ENCODE measurements at regions not wholly inside any gene's neighbourhood (a gene's known extent, or its start where the extent isn't known, plus 50 kb on each side); places are given as distances from the start of the nearest gene placed in this dataset.

DNA sequence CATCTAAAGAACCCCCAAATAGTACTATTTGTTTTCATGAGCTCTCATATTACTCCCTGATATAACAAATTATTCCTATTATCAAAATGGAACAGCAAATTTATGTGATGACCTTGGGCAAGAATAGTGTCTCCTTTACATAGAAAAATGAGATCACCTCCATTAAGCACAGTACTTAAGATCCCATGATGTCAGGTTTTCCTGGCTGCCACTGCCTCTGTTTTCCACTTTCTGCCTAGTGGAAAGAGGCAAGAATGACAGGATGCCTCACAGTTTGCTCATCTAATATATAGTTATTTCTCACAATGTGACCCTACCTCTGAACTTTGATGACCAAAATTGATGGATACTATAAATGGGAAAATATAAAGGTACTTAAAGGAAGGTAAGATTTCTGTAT is 260.1 kb upstream of the SGK1 start:
- H2BK20ac ChIP-seq (ENCODE audit: low read length): no peak overlapping the region
- H3K36me3 ChIP-seq (ENCODE audit: control insufficient read depth in 2 of 4, insufficient read depth in 4 of 4, low read length in 3 of 4): no peaks in the 10 kb centered on the region
- H3K56ac ChIP-seq (replicated peaks; ENCODE audit: insufficient read length, low read depth, low read length): no peak overlapping the region
- H3K4me3 ChIP-seq (ENCODE audit: extremely low read depth in 1 of 4, insufficient read depth in 2 of 4, low read depth in 3 of 4, low read length in 4 of 4): no peak overlapping the region
- H2AFZ ChIP-seq (ENCODE audit: low read length): no peak overlapping the region
- no peaks in the 10 kb centered on the region for H3K79me2 ChIP-seq (ENCODE audit: control insufficient read depth in 1 of 2, insufficient read depth in 2 of 2, low read length in 2 of 2)
- H3K27ac ChIP-seq (ENCODE audit: low read depth, low read length): no peak overlapping the region
- H3K14ac ChIP-seq (ENCODE audit: insufficient read length): no peak overlapping the region
- H3K23me2 ChIP-seq (ENCODE audit: low read depth, low read length): no peaks in the 10 kb centered on the region; the same call in 1 of the 2 replicates
- no peak overlapping the region for H4K91ac ChIP-seq (replicated peaks; ENCODE audit: insufficient read length, low read length)
- H2AK5ac ChIP-seq (ENCODE audit: low read depth, low read length): no peak overlapping the region
- H3K9ac ChIP-seq (replicated peaks in 1 of 4; ENCODE audit: extremely low read depth in 1 of 4, low read depth in 3 of 4, low read length in 3 of 4): no peak overlapping the region
- no peak overlapping the region for H3K18ac ChIP-seq (ENCODE audit: extremely low read depth, low read length)
- no peak overlapping the region for H2BK5ac ChIP-seq (ENCODE audit: low read depth, low read length)
- DNase-seq (ENCODE audit: low read depth in 1 of 2, low spot score in 2 of 2) (no peak), FAIRE-seq (no peak)
- no peaks in the 10 kb centered on the region for H3K9me3 ChIP-seq (ENCODE audit: insufficient read depth in 2 of 2, low read depth in 1 of 2, low read length in 1 of 2)
- no peak overlapping the region for H2BK12ac ChIP-seq (ENCODE audit: low read depth, low read length)
- no peak overlapping the region for H2BK15ac ChIP-seq (ENCODE audit: low read length)
- no peaks in the 10 kb centered on the region for H3K4me1 ChIP-seq (replicated peaks in 1 of 4; ENCODE audit: control insufficient read depth in 3 of 4, insufficient read depth in 4 of 4, low read length in 3 of 4)
- H4K20me1 ChIP-seq (replicated peaks in 1 of 2; ENCODE audit: control insufficient read depth in 1 of 2, insufficient read depth in 2 of 2, low read length in 2 of 2): no peaks in the 10 kb centered on the region
- H4K5ac ChIP-seq (ENCODE audit: insufficient read length, low read depth, low read length): no peak overlapping the region
- no peak overlapping the region for H2BK120ac ChIP-seq (replicated peaks; ENCODE audit: low read depth, low read length)
- H3K23ac ChIP-seq (ENCODE audit: insufficient read length): no peak overlapping the region
- no peaks in the 10 kb centered on the region for H3K27me3 ChIP-seq (replicated peaks in 1 of 4; ENCODE audit: control insufficient read depth in 3 of 4, extremely low read depth in 1 of 4, insufficient read depth in 3 of 4, low read length in 3 of 4)
- no peak overlapping the region for H3K4ac ChIP-seq (replicated peaks; ENCODE audit: insufficient read length, low read depth, low read length)
- ChIA-PET CTCF (ENCODE audit: partially characterized antibody) (interaction anchor here (0.6 to 1.1 kb wide), 7 partner anchors 15 to 755 kb away, joined by 3 to 5 read pairs (median 3); no protein-coding TSS in a partner anchor), POLR2A (ENCODE audit: partially characterized antibody) (no interaction called here)
- H3K79me1 ChIP-seq (ENCODE audit: low read depth, low read length): no peaks in the 10 kb centered on the region
- H4K8ac ChIP-seq (ENCODE audit: extremely low read depth, insufficient read depth, low read length): no peak overlapping the region
- H3K4me2 ChIP-seq (ENCODE audit: insufficient read depth in 1 of 2, low read depth in 2 of 2, low read length in 2 of 2): no peak overlapping the region
- TF ChIP-seq CEBPB (IDR thresholded peaks at IDR 0.05; ENCODE audit: low read depth, low read length) (no peak), TEAD4 (IDR thresholded peaks at IDR 0.05; ENCODE audit: low read depth, low read length) (no peak), BRCA1 (IDR thresholded peaks at IDR 0.05; ENCODE audit: low read depth, low read length) (no peak), CHD2 (IDR thresholded peaks at IDR 0.05; ENCODE audit: low read length) (no peak), EP300 (IDR thresholded peaks at IDR 0.05; ENCODE audit: borderline replicate concordance in 1 of 2, low read depth in 2 of 2, low read length in 2 of 2) (no peak), EZH2 (IDR thresholded peaks at IDR 0.05; ENCODE audit: low read depth, low read length, severe bottlenecking) (no peak), TAF1 (IDR thresholded peaks at IDR 0.05; ENCODE audit: low read depth, low read length) (no peak), POU5F1 (IDR thresholded peaks at IDR 0.05; ENCODE audit: low read depth, low read length) (no peak), RAD21 (IDR thresholded peaks at IDR 0.05 in 1 of 2, conservative IDR thresholded peaks at IDR 0.05 in 1 of 2; ENCODE audit: low read depth in 2 of 2, low read length in 2 of 2) (peak in 1 of 2 experiments; percentile 31; a peak in 1 of 4 replicates), ASH2L (IDR thresholded peaks at IDR 0.05; ENCODE audit: low read length) (no peak), NRF1 (IDR thresholded peaks at IDR 0.05; ENCODE audit: low read depth, low read length) (no peak), SP2 (IDR thresholded peaks at IDR 0.05; ENCODE audit: low read length) (no peak), GTF2F1 (IDR thresholded peaks at IDR 0.05; ENCODE audit: borderline replicate concordance, low read depth, low read length) (no peak)
- TF ChIP-seq, protein P1, sequence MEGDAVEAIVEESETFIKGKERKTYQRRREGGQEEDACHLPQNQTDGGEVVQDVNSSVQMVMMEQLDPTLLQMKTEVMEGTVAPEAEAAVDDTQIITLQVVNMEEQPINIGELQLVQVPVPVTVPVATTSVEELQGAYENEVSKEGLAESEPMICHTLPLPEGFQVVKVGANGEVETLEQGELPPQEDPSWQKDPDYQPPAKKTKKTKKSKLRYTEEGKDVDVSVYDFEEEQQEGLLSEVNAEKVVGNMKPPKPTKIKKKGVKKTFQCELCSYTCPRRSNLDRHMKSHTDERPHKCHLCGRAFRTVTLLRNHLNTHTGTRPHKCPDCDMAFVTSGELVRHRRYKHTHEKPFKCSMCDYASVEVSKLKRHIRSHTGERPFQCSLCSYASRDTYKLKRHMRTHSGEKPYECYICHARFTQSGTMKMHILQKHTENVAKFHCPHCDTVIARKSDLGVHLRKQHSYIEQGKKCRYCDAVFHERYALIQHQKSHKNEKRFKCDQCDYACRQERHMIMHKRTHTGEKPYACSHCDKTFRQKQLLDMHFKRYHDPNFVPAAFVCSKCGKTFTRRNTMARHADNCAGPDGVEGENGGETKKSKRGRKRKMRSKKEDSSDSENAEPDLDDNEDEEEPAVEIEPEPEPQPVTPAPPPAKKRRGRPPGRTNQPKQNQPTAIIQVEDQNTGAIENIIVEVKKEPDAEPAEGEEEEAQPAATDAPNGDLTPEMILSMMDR (IDR thresholded peaks at IDR 0.05; ENCODE audit: control extremely low read depth in 1 of 3, insufficient read depth in 1 of 3, low read depth in 1 of 3, low read length in 3 of 3): peak in 1 of 3 experiments; percentile 32; a peak in 1 of 4 replicates
